ENCODE measurements at regions not wholly inside any gene's neighbourhood (a gene's known extent, or its start where the extent isn't known, plus 50 kb on each side); places are given as distances from the start of the nearest gene placed in this dataset.

- Histone ChIP-seq H3K27me3 (no peaks in the 10 kb centered on the region), H3K27ac (no peak overlapping the region), H3K36me3 (no peaks in the 10 kb centered on the region), H3K4me1 (peaks cover 7% of the 10 kb centered on the region), H3K9me3 (no peaks in the 10 kb centered on the region), H3K4me3 (no peak overlapping the region)
- no peak for DNase-seq (ENCODE audit: extremely low spot score in 2 of 2)
- TF ChIP-seq POLR2A (IDR thresholded peaks at IDR 0.05) (no peak), POLR2AphosphoS5 (IDR thresholded peaks at IDR 0.05; ENCODE audit: insufficient read depth in 1 of 2, low read depth in 1 of 2) (no peak)
- TF ChIP-seq, protein P1, sequence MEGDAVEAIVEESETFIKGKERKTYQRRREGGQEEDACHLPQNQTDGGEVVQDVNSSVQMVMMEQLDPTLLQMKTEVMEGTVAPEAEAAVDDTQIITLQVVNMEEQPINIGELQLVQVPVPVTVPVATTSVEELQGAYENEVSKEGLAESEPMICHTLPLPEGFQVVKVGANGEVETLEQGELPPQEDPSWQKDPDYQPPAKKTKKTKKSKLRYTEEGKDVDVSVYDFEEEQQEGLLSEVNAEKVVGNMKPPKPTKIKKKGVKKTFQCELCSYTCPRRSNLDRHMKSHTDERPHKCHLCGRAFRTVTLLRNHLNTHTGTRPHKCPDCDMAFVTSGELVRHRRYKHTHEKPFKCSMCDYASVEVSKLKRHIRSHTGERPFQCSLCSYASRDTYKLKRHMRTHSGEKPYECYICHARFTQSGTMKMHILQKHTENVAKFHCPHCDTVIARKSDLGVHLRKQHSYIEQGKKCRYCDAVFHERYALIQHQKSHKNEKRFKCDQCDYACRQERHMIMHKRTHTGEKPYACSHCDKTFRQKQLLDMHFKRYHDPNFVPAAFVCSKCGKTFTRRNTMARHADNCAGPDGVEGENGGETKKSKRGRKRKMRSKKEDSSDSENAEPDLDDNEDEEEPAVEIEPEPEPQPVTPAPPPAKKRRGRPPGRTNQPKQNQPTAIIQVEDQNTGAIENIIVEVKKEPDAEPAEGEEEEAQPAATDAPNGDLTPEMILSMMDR (IDR thresholded peaks at IDR 0.05) = no peak
- intact Hi-C loops (cut with DNase I) = no loop called here
These were observed 440.0 kb upstream of the MPDZ start for GRCh38 chr9:13719446-13719845.

DNA sequence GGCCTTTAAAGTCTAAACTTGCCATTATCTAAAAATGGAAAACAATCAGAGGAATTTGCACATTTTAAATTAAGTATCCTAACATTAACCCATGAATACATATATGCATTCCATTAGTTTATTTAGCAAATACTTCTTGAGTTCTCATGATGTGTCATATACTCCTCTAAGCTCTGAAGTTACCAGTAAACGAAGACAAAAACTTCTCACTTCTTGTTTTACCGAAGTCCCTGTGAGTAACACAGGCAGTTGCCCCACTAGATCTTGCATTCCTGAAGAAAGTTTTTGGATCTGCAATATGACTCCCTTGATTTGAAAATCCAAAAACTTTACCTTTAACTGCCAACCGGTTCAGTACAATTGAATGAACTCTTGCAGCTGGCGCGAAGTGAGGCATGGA is 439.0 kb upstream of the MPDZ start:
- Histone ChIP-seq H3K4me3 (no peak overlapping the region), H3K9me3 (no peaks in the 10 kb centered on the region), H3K27me3 (no peaks in the 10 kb centered on the region), H3K36me3 (no peaks in the 10 kb centered on the region), H3K27ac (no peak overlapping the region), H3K4me1 (peaks cover 7% of the 10 kb centered on the region)
- no peak for DNase-seq (ENCODE audit: extremely low spot score in 2 of 2)
- TF ChIP-seq POLR2AphosphoS5 (IDR thresholded peaks at IDR 0.05; ENCODE audit: insufficient read depth in 1 of 2, low read depth in 1 of 2) (no peak), POLR2A (IDR thresholded peaks at IDR 0.05) (no peak)
- TF ChIP-seq, protein P1 (IDR thresholded peaks at IDR 0.05) = no peak
- intact Hi-C loops (cut with DNase I) = no loop called here

DNA sequence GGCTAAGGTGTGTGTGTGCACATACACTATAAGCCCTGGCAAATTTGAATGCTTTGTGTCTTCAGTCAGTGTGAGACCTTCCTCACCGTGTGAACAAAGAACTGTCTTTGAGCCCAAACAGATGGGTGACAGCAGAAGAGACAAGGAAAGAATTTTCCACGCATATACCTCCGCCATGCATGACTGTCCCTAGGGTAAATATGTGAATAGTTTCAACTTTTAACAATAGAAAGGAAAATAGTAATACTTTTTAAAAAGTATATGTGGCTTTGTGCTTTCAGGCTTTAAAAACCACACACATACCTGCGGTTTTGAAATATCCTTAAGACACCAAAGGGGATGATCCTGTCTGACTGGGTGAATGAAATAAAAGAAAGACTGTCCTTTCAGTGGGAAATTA is 438.6 kb upstream of the MPDZ start:
- no peaks in the 10 kb centered on the region for H3K27me3 ChIP-seq
- intact Hi-C loops (cut with DNase I) = no loop called here
- TF ChIP-seq POLR2A (IDR thresholded peaks at IDR 0.05) (no peak), POLR2AphosphoS5 (IDR thresholded peaks at IDR 0.05; ENCODE audit: insufficient read depth in 1 of 2, low read depth in 1 of 2) (no peak)
- TF ChIP-seq, protein P1 (IDR thresholded peaks at IDR 0.05) = no peak
- no peak for DNase-seq (ENCODE audit: extremely low spot score in 2 of 2)
- no peaks in the 10 kb centered on the region for H3K9me3 ChIP-seq
- H3K27ac ChIP-seq = no peak overlapping the region
- no peak overlapping the region for H3K4me3 ChIP-seq
- H3K36me3 ChIP-seq = no peaks in the 10 kb centered on the region
- H3K4me1 ChIP-seq = peaks cover 7% of the 10 kb centered on the region

DNA sequence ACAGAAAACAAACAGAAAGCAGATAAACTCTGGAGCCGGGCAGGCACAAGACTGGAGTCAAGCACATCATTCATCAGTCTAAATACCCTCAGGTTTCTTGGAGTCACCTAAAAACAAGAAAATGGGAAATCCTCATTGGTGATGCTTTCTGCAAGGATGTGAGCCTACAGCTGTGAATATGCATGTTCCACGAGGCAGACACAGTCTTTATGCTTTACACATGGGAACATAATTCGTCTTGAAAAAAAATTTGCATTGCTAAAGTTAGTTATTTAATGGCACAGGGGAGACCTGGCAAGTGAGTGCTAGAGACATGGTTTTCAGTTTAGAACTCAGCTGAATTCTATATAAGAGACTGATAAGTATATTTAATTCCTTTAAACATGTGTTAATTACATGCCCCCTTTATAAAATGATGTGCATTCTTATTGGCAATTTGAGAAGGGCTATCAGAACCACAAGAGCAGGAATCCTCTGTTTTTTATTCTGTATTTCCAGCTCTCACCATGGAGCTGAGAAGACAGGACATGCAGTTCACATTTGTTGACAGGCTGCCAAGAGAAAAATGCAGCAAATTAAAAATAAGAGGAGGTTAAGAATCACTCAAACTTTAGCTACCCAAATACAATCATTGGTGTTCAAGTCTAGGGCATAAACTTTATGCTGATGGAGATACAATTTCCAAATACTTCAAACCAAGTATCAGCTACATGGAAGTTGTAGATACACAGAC is 438.0 kb upstream of the MPDZ start:
- intact Hi-C loops (cut with DNase I) = no loop called here
- Histone ChIP-seq H3K4me1 (peaks cover 7% of the 10 kb centered on the region), H3K27me3 (no peaks in the 10 kb centered on the region), H3K4me3 (no peak overlapping the region), H3K27ac (no peak overlapping the region), H3K36me3 (no peaks in the 10 kb centered on the region), H3K9me3 (no peaks in the 10 kb centered on the region)
- TF ChIP-seq, protein P1 (IDR thresholded peaks at IDR 0.05) = no peak
- no peak for TF ChIP-seq POLR2AphosphoS5 (IDR thresholded peaks at IDR 0.05; ENCODE audit: insufficient read depth in 1 of 2, low read depth in 1 of 2)
- TF ChIP-seq POLR2A (IDR thresholded peaks at IDR 0.05) = no peak
- DNase-seq (ENCODE audit: extremely low spot score in 2 of 2) = no peak

GRCh38 chr9:13716601-13717321 is 437.3 kb upstream of the MPDZ start:
- no peak for TF ChIP-seq POLR2A (IDR thresholded peaks at IDR 0.05)
- TF ChIP-seq POLR2AphosphoS5 (IDR thresholded peaks at IDR 0.05; ENCODE audit: insufficient read depth in 1 of 2, low read depth in 1 of 2) = no peak
- TF ChIP-seq, protein P1 (IDR thresholded peaks at IDR 0.05) = no peak
- no peak overlapping the region for H3K27ac ChIP-seq
- peaks cover 7% of the 10 kb centered on the region for H3K4me1 ChIP-seq

More at GRCh38 chr9:13716601-13717321, 437.3 kb upstream of the MPDZ start:
- no peaks in the 10 kb centered on the region for H3K36me3 ChIP-seq
- H3K27me3 ChIP-seq = no peaks in the 10 kb centered on the region
- DNase-seq (ENCODE audit: extremely low spot score in 2 of 2) = no peak
- intact Hi-C loops (cut with DNase I) = no loop called here
- no peak overlapping the region for H3K4me3 ChIP-seq
- no peaks in the 10 kb centered on the region for H3K9me3 ChIP-seq

All from vagina (tissue), 2 donors.